ENCODE measurements at regions not wholly inside any gene's neighbourhood (a gene's known extent, or its start where the extent isn't known, plus 50 kb on each side); places are given as distances from the start of the nearest gene placed in this dataset.

- no peak overlapping the region for H3K27ac ChIP-seq
Measured at GRCh38 chr4:4791299-4792111, 68.0 kb upstream of the MSX1 start.

GRCh38 chr4:4789462-4789861 lies 70.0 kb upstream of the MSX1 start:
- TF ChIP-seq CTCF (conservative IDR thresholded peaks at IDR 0.05) (no peak), ZFX (IDR thresholded peaks at IDR 0.05) (no peak)
- H3K27ac ChIP-seq: no peak overlapping the region

More at GRCh38 chr4:4791299-4792111, 68.0 kb upstream of the MSX1 start:
- TF ChIP-seq ZFX (IDR thresholded peaks at IDR 0.05) (no peak), CTCF (conservative IDR thresholded peaks at IDR 0.05) (no peak)

- TF ChIP-seq CTCF (conservative IDR thresholded peaks at IDR 0.05) (no peak), ZFX (IDR thresholded peaks at IDR 0.05) (no peak)
- no peak overlapping the region for H3K27ac ChIP-seq
Measured at GRCh38 chr4:4788573-4788972, 70.9 kb upstream of the MSX1 start.

GRCh38 chr4:4787421-4787820 lies 72.0 kb upstream of the MSX1 start:
- TF ChIP-seq ZFX (IDR thresholded peaks at IDR 0.05) (no peak), CTCF (conservative IDR thresholded peaks at IDR 0.05) (no peak)
- no peak overlapping the region for H3K27ac ChIP-seq

- no peak overlapping the region for H3K27ac ChIP-seq
- no peak for TF ChIP-seq CTCF (conservative IDR thresholded peaks at IDR 0.05)
- no peak for TF ChIP-seq ZFX (IDR thresholded peaks at IDR 0.05)
Measured at GRCh38 chr4:4784379-4784778, 75.1 kb upstream of the MSX1 start.

- H3K27ac ChIP-seq: no peak overlapping the region
- TF ChIP-seq CTCF (conservative IDR thresholded peaks at IDR 0.05) (no peak), ZFX (IDR thresholded peaks at IDR 0.05) (no peak)
Measured at GRCh38 chr4:4783847-4784246, 75.6 kb upstream of the MSX1 start.

GRCh38 chr4:4782969-4783368 lies 76.5 kb upstream of the MSX1 start:
- no peak overlapping the region for H3K27ac ChIP-seq
- TF ChIP-seq CTCF (conservative IDR thresholded peaks at IDR 0.05) (no peak), ZFX (IDR thresholded peaks at IDR 0.05) (no peak)
